Right kidney (tissue), 1 donor: ENCODE measurements at regions not wholly inside any gene's neighbourhood (a gene's known extent, or its start where the extent isn't known, plus 50 kb on each side); places are given as distances from the start of the nearest gene placed in this dataset.
"Not testable (repeated sequence)": the region's sequence is repeated elsewhere in the genome, so short reads cannot be mapped to it uniquely, and the experiment has no call there.

Experiments used
- DNase-seq: peaks from one replicate; pipeline ENCODE4 v3.0.0-alpha.2; 2016

DNA sequence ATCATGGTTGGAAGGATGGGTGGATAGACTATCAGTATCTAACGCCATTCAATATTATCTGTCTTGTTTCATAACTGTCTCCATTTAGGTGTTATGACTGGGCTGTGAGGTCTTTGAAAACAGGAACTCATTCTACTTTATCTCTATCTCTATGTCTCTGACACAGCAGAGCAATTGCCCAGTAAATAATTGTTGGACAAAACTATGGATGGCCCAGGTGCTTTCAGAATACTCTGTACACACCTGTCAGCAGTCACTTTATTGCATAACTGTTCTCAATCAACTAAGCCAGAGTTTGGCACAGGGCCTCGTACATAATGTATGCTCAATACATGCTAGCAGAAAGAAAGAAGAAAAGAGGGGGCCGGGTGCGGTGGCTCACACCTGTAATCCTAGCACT lies 210.3 kb downstream of the OPA1 start:
- no peak for DNase-seq

DNA sequence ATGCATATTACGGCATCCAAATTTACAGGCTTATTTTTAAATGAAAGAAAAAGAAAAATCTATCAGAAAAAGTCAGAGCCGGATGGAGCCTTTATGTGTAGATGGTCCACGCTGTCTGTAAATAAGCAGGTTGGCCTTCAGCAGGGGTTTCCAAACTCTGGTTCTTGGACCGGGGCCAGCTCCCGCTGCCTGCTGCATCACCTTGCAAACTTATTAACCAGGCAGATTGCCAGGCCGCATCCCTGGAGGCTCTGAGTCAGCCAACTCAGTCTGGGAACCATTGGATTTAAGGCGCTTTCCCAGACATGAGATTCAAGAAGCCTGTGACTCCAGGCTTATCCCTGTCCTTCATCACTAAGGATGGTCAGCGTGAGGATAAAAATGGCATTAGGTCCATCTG lies 212.4 kb downstream of the OPA1 start:
- DNase-seq, result no peak

DNA sequence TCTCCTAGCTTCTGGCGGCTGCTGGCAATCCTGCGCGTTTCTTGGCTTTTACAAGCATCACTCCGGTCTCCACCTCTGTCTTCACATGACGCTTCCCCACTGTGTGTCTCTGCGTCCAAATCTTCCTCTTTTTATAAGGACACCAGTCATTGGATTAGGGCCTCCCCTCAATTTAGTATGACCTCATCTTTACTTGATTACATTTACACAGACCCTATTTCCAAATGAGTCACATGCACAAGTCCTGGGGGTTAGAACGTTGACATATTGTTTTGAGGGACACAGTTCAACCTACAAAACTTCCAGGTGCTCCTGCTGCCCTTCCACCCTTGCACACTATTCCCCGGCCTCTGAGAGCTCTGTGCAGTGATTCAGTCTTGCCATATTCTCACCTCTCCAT lies 215.3 kb downstream of the OPA1 start:
- DNase-seq, result no peak

DNA sequence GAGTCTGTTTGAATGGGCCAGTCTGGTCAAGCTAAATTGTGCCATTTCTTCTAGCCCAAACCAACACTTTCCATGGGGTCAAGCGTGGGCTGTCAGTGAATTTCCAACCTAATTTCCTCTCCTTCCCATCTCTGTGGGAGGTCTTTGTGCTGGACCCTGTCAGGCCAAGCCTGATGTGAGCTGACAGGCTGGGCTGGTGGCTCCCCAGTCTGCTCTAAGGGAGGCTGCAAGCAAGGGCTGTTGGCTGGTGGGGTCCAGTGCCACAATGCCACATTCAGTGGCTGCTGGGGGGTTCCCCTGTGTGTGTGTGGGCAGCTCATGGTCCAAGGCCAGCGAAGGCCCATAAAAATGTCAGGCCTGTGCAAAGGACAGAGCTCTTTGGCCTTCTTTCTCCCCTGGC lies 216.1 kb downstream of the OPA1 start:
- DNase-seq, result no peak

DNA sequence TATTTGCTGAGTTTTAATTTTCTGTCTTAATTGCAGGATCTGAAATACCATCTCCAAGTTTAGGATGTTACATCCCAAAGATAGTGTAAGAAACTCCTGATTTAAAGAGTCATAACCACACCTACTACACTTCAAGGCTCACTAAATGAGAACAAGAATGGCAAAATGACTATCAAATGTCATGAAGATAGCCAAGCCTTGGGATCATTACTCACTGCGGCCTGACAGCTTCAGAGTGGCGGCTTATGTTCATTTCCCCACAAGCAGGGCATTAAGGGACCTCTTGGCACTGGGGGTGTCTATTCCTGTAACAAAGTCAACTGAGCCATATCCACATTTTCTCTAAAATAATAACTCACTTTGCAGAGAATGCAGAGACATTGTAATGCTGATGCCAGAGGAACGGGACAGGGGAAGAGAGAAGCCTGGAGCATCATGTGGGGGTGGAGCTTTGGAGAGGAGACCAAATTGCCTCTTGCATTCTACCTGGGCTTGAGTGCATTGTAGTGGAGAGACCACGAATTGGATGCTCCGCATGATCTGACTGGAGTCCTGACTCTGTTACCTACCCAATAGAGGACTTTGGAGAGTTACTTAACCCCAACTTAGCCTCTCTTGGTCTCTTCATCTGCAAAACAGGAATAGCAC lies 219.2 kb downstream of the OPA1 start:
- DNase-seq, result no peak

GRCh38 chr3:193812791-193813500 lies 219.9 kb downstream of the OPA1 start:
- DNase-seq, result no peak

DNA sequence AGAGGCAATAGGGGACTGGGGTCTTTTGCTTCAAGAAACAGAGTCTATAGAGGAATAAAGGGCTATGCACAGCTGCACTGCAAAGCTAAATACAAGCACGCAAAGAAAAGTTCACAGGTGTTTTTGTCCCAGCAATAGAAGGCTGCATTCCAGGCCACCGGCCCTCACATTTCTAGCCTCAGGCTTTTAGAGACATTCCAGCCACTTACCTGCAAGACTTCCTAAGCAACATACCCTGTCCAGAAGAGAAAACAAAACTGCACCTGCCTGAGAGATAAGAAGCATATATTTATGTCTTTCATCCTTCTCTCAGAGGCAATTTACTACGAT lies 220.5 kb downstream of the OPA1 start:
- DNase-seq, result no peak

GRCh38 chr3:193814166-193814892 lies 221.3 kb downstream of the OPA1 start:
- DNase-seq, result no peak

GRCh38 chr3:193815246-193816027 lies 222.4 kb downstream of the OPA1 start:
- DNase-seq, result no peak

DNA sequence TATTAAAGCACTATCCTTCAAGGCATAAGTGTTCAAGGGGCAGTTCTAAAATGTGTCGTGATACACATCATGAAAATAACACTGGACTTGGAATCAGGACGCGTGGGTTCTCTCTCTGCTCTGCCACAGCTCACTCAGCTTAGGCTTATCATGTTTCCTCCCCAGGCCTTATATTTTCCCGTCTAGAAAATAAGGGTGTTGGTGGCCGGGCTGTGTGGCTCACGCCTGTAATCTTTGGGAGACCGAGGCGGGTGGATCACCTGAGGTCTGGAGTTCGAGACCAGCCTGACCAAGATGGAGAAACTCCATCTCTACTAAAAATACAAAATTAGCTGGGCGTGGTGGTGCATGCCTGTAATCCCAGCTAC lies 223.0 kb downstream of the OPA1 start:
- no peak for DNase-seq

- DNase-seq, result peak; percentile 75
These were observed 223.8 kb downstream of the OPA1 start for GRCh38 chr3:193816656-193817311.

DNA sequence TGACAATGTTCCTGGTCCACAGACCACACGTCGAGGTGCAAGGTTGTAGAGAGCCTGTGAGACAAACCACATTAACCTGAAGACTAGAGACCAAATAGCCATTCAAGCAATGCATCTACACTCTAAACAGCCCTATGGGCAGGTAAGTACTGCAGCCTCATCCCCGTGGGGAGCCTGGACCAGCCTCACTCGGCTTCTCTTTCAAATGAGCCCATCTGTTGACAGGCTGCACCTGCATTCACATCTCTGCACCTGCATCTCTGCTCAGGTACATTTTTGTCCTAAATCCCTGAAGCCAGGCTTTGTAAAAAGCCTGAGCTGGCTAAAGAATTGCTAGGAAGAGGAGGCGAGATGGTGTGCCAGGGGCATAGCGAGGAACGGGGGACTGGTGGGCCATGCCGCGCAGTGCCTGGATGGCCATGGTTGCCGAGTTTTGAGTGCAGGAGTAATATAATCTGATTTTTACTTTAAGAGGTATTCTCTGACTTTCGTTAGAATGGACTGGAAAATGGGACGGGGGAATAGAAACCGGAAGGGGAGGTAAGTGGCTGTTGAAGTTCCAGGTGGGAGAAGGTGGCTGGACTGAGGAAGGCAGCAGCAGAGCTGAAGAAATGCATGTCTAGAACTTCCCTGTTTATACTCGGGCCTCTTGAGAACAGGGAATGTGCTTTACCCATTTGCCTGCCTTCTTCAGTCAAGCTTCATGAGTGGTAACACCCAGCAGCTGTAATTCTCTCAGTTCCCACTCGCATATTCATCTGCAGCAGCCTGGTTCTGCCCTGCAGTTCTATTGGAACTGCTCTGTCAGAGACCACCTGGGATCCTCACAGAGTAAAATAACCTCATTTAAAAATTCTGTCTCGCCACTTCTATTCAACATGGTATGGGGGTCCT lies 226.4 kb downstream of the OPA1 start:
- no peak for DNase-seq

GRCh38 chr3:193821151-193821668 lies 228.2 kb downstream of the OPA1 start:
- DNase-seq, result no peak

- no peak for DNase-seq
These were observed 229.6 kb downstream of the OPA1 start for GRCh38 chr3:193822492-193823212.

GRCh38 chr3:193823213-193823605 lies 230.2 kb downstream of the OPA1 start:
- DNase-seq, result not testable (repeated sequence)

- no peak for DNase-seq
These were observed 231.4 kb downstream of the OPA1 start for GRCh38 chr3:193824365-193824764.

GRCh38 chr3:193825617-193826016 lies 232.6 kb downstream of the OPA1 start:
- no peak for DNase-seq

- no peak for DNase-seq
These were observed 233.3 kb downstream of the OPA1 start for GRCh38 chr3:193826159-193826795.

DNA sequence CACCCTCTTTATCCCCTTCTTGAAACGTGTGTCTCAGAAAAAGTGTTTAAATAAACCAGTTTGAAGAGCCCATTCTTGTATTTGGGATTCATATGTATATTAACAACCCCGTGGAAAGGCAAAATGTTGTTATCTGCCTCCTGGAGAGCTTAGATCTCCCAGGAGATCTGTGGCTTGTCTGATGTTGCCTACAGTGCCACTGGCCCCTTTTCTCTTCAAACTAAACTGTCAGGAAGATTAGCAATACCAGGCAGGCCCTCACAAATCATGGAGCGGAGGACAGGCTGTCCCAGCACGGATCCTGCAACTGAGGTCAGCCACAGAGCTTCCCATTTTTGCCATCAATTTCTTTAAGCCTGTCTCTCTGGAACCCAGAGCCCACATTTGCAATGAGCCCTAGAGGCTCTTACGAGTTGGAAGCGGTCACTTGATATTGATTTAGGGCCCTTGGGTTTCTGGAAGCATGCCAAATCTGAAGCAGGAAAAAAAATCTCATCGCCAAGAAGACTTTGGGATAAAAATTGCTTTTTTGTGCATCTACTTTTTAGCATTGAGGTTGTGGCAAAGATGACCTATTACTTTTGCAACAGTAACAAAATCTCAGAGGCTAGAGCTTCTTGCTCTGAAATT lies 234.1 kb downstream of the OPA1 start:
- DNase-seq, result no peak
